ENCODE measurements at regions not wholly inside any gene's neighbourhood (a gene's known extent, or its start where the extent isn't known, plus 50 kb on each side); places are given as distances from the start of the nearest gene placed in this dataset.

- Mint-ChIP-seq H3K4me3 (no peak overlapping the region), H3K4me1 (no peaks in the 10 kb centered on the region), H3K27me3 (no peaks in the 10 kb centered on the region), H3K36me3 (ENCODE audit: low read depth) (no peaks in the 10 kb centered on the region), H3K9me3 (no peaks in the 10 kb centered on the region), H3K27ac (no peak overlapping the region)
- intact Hi-C loops (cut with micrococcal nuclease): no loop called here
- DNase-seq: no peak
These were observed 128.4 kb upstream of the JAG1 start for GRCh38 chr20:10802236-10802635.

- H3K27ac Mint-ChIP-seq: no peak overlapping the region
These were observed 132.0 kb upstream of the JAG1 start for GRCh38 chr20:10805764-10806163.

GRCh38 chr20:10806539-10806938 is 132.7 kb upstream of the JAG1 start:
- Mint-ChIP-seq H3K27ac (no peak overlapping the region), H3K4me1 (no peaks in the 10 kb centered on the region), H3K27me3 (no peaks in the 10 kb centered on the region), H3K36me3 (ENCODE audit: low read depth) (no peaks in the 10 kb centered on the region), H3K4me3 (no peak overlapping the region), H3K9me3 (no peaks in the 10 kb centered on the region)
- intact Hi-C loops (cut with micrococcal nuclease): no loop called here
- no peak for DNase-seq

More at GRCh38 chr20:10805764-10806163, 132.0 kb upstream of the JAG1 start:
- H3K9me3 Mint-ChIP-seq: no peaks in the 10 kb centered on the region
- H3K27me3 Mint-ChIP-seq: no peaks in the 10 kb centered on the region
- H3K4me1 Mint-ChIP-seq: no peaks in the 10 kb centered on the region
- intact Hi-C loops (cut with micrococcal nuclease): no loop called here
- no peaks in the 10 kb centered on the region for H3K36me3 Mint-ChIP-seq (ENCODE audit: low read depth)
- no peak overlapping the region for H3K4me3 Mint-ChIP-seq
- no peak for DNase-seq

GRCh38 chr20:10807013-10807412 is 133.2 kb upstream of the JAG1 start:
- no peaks in the 10 kb centered on the region for H3K4me1 Mint-ChIP-seq
- H3K27ac Mint-ChIP-seq: no peak overlapping the region
- no peak for DNase-seq
- H3K9me3 Mint-ChIP-seq: no peaks in the 10 kb centered on the region
- no peaks in the 10 kb centered on the region for H3K36me3 Mint-ChIP-seq (ENCODE audit: low read depth)
- intact Hi-C loops (cut with micrococcal nuclease): no loop called here
- no peaks in the 10 kb centered on the region for H3K27me3 Mint-ChIP-seq
- H3K4me3 Mint-ChIP-seq: no peak overlapping the region

GRCh38 chr20:10812759-10813327 is 139.0 kb upstream of the JAG1 start:
- H3K27me3 Mint-ChIP-seq: no peaks in the 10 kb centered on the region
- no peak overlapping the region for H3K27ac Mint-ChIP-seq
- intact Hi-C loops (cut with micrococcal nuclease): no loop called here

GRCh38 chr20:10823585-10823984 is 149.8 kb upstream of the JAG1 start:
- no peak overlapping the region for H3K27ac Mint-ChIP-seq
- H3K36me3 Mint-ChIP-seq (ENCODE audit: low read depth): no peaks in the 10 kb centered on the region
- DNase-seq: no peak
- no peaks in the 10 kb centered on the region for H3K4me1 Mint-ChIP-seq
- H3K4me3 Mint-ChIP-seq: no peak overlapping the region
- H3K27me3 Mint-ChIP-seq: no peaks in the 10 kb centered on the region
- intact Hi-C loops (cut with micrococcal nuclease): no loop called here
- H3K9me3 Mint-ChIP-seq: no peaks in the 10 kb centered on the region

More at GRCh38 chr20:10812759-10813327, 139.0 kb upstream of the JAG1 start:
- no peaks in the 10 kb centered on the region for H3K36me3 Mint-ChIP-seq (ENCODE audit: low read depth)
- H3K9me3 Mint-ChIP-seq: no peaks in the 10 kb centered on the region
- DNase-seq: no peak
- H3K4me3 Mint-ChIP-seq: no peak overlapping the region
- H3K4me1 Mint-ChIP-seq: no peaks in the 10 kb centered on the region

GRCh38 chr20:10824750-10825500 is 151.1 kb upstream of the JAG1 start:
- intact Hi-C loops (cut with micrococcal nuclease): no loop called here
- H3K27me3 Mint-ChIP-seq: no peaks in the 10 kb centered on the region
- no peaks in the 10 kb centered on the region for H3K9me3 Mint-ChIP-seq
- H3K27ac Mint-ChIP-seq: no peak overlapping the region
- no peak for DNase-seq
- H3K4me3 Mint-ChIP-seq: no peak overlapping the region
- no peaks in the 10 kb centered on the region for H3K36me3 Mint-ChIP-seq (ENCODE audit: low read depth)
- no peaks in the 10 kb centered on the region for H3K4me1 Mint-ChIP-seq

- intact Hi-C loops (cut with micrococcal nuclease): no loop called here
- H3K36me3 Mint-ChIP-seq (ENCODE audit: low read depth): no peaks in the 10 kb centered on the region
- H3K27me3 Mint-ChIP-seq: no peaks in the 10 kb centered on the region
- H3K9me3 Mint-ChIP-seq: no peaks in the 10 kb centered on the region
- DNase-seq: no peak
- H3K27ac Mint-ChIP-seq: no peak overlapping the region
- H3K4me1 Mint-ChIP-seq: no peaks in the 10 kb centered on the region
- no peak overlapping the region for H3K4me3 Mint-ChIP-seq
These were observed 152.3 kb upstream of the JAG1 start for GRCh38 chr20:10826111-10826510.

- intact Hi-C loops (cut with micrococcal nuclease): no loop called here
- DNase-seq: no peak
- Mint-ChIP-seq H3K27me3 (no peaks in the 10 kb centered on the region), H3K9me3 (no peaks in the 10 kb centered on the region), H3K27ac (no peak overlapping the region), H3K36me3 (ENCODE audit: low read depth) (no peaks in the 10 kb centered on the region), H3K4me1 (no peaks in the 10 kb centered on the region), H3K4me3 (no peak overlapping the region)
These were observed 154.4 kb upstream of the JAG1 start for GRCh38 chr20:10828180-10828579.

GRCh38 chr20:10832141-10832540 is 158.3 kb upstream of the JAG1 start:
- Mint-ChIP-seq H3K36me3 (ENCODE audit: low read depth) (no peaks in the 10 kb centered on the region), H3K27ac (no peak overlapping the region)

GRCh38 chr20:10837901-10838300 is 164.1 kb upstream of the JAG1 start:
- H3K27me3 Mint-ChIP-seq: no peaks in the 10 kb centered on the region
- no peak overlapping the region for H3K4me3 Mint-ChIP-seq
- no peaks in the 10 kb centered on the region for H3K4me1 Mint-ChIP-seq
- DNase-seq: no peak
- H3K9me3 Mint-ChIP-seq: peaks cover 5% of the 10 kb centered on the region
- intact Hi-C loops (cut with micrococcal nuclease): no loop called here
- H3K27ac Mint-ChIP-seq: no peak overlapping the region
- no peaks in the 10 kb centered on the region for H3K36me3 Mint-ChIP-seq (ENCODE audit: low read depth)

More at GRCh38 chr20:10832141-10832540, 158.3 kb upstream of the JAG1 start:
- DNase-seq: no peak
- H3K4me3 Mint-ChIP-seq: no peak overlapping the region
- H3K9me3 Mint-ChIP-seq: peaks cover 5% of the 10 kb centered on the region
- H3K4me1 Mint-ChIP-seq: no peaks in the 10 kb centered on the region
- intact Hi-C loops (cut with micrococcal nuclease): no loop called here
- H3K27me3 Mint-ChIP-seq: no peaks in the 10 kb centered on the region

GRCh38 chr20:10842116-10842515 is 168.3 kb upstream of the JAG1 start:
- no peak for DNase-seq
- Mint-ChIP-seq H3K36me3 (ENCODE audit: low read depth) (no peaks in the 10 kb centered on the region), H3K4me1 (no peaks in the 10 kb centered on the region), H3K9me3 (no peaks in the 10 kb centered on the region), H3K27ac (no peak overlapping the region), H3K27me3 (no peaks in the 10 kb centered on the region), H3K4me3 (no peak overlapping the region)
- intact Hi-C loops (cut with micrococcal nuclease): no loop called here

GRCh38 chr20:10843146-10843711 is 169.4 kb upstream of the JAG1 start:
- intact Hi-C loops (cut with micrococcal nuclease): no loop called here
- Mint-ChIP-seq H3K4me1 (no peaks in the 10 kb centered on the region), H3K9me3 (no peaks in the 10 kb centered on the region), H3K4me3 (no peak overlapping the region), H3K36me3 (ENCODE audit: low read depth) (no peaks in the 10 kb centered on the region), H3K27ac (no peak overlapping the region), H3K27me3 (no peaks in the 10 kb centered on the region)
- DNase-seq: no peak

- no peaks in the 10 kb centered on the region for H3K27me3 Mint-ChIP-seq
- no peaks in the 10 kb centered on the region for H3K9me3 Mint-ChIP-seq
- no peak overlapping the region for H3K27ac Mint-ChIP-seq
- no peak for DNase-seq
- H3K36me3 Mint-ChIP-seq (ENCODE audit: low read depth): no peaks in the 10 kb centered on the region
- no peak overlapping the region for H3K4me3 Mint-ChIP-seq
- H3K4me1 Mint-ChIP-seq: no peaks in the 10 kb centered on the region
- intact Hi-C loops (cut with micrococcal nuclease): no loop called here
These were observed 173.0 kb upstream of the JAG1 start for GRCh38 chr20:10846766-10847165.
